ENCODE measurements at regions not wholly inside any gene's neighbourhood (a gene's known extent, or its start where the extent isn't known, plus 50 kb on each side); places are given as distances from the start of the nearest gene placed in this dataset.

- no peaks in the 10 kb centered on the region for H3K27me3 Mint-ChIP-seq (ENCODE audit: unreplicated experiment)
- no peak for TF ChIP-seq CTCF (IDR thresholded peaks at IDR 0.05; ENCODE audit: unreplicated experiment)
- no TSS peak for BruUV-seq (replicated peaks)
- intact Hi-C loops (cut with micrococcal nuclease; ENCODE audit: unreplicated experiment): no loop called here
- H3K9me3 Mint-ChIP-seq (ENCODE audit: low read depth, unreplicated experiment): no peaks in the 10 kb centered on the region
- no peaks in the 10 kb centered on the region for H3K36me3 Mint-ChIP-seq (ENCODE audit: insufficient read depth, unreplicated experiment)
- no peaks in the 10 kb centered on the region for H3K4me1 Mint-ChIP-seq (ENCODE audit: low read depth, unreplicated experiment)
- no peak for DNase-seq
- no peak overlapping the region for H3K27ac Mint-ChIP-seq (ENCODE audit: unreplicated experiment)
- CTCF ChIA-PET: no interaction called here
- no peak overlapping the region for H3K4me3 Mint-ChIP-seq (ENCODE audit: low read depth, unreplicated experiment)
Measured at GRCh38 chr7:110065121-110065520, 1025.8 kb upstream of the LRRN3 start.

- Mint-ChIP-seq H3K9me3 (ENCODE audit: low read depth, unreplicated experiment) (no peaks in the 10 kb centered on the region), H3K27me3 (ENCODE audit: unreplicated experiment) (no peaks in the 10 kb centered on the region), H3K4me3 (ENCODE audit: low read depth, unreplicated experiment) (no peak overlapping the region), H3K27ac (ENCODE audit: unreplicated experiment) (no peak overlapping the region), H3K36me3 (ENCODE audit: insufficient read depth, unreplicated experiment) (no peaks in the 10 kb centered on the region), H3K4me1 (ENCODE audit: low read depth, unreplicated experiment) (no peaks in the 10 kb centered on the region)
- CTCF ChIA-PET: no interaction called here
- TF ChIP-seq CTCF (IDR thresholded peaks at IDR 0.05; ENCODE audit: unreplicated experiment): no peak
- intact Hi-C loops (cut with micrococcal nuclease; ENCODE audit: unreplicated experiment): no loop called here
- BruUV-seq (replicated peaks): no TSS peak
- DNase-seq: no peak
Measured at GRCh38 chr7:110066843-110067242, 1024.1 kb upstream of the LRRN3 start.

GRCh38 chr7:110071192-110071591, 1019.7 kb upstream of the LRRN3 start:
- DNase-seq: no peak
- H3K36me3 Mint-ChIP-seq (ENCODE audit: insufficient read depth, unreplicated experiment): no peaks in the 10 kb centered on the region
- H3K4me3 Mint-ChIP-seq (ENCODE audit: low read depth, unreplicated experiment): no peak overlapping the region
- CTCF ChIA-PET: no interaction called here
- H3K4me1 Mint-ChIP-seq (ENCODE audit: low read depth, unreplicated experiment): no peaks in the 10 kb centered on the region
- no peaks in the 10 kb centered on the region for H3K9me3 Mint-ChIP-seq (ENCODE audit: low read depth, unreplicated experiment)
- intact Hi-C loops (cut with micrococcal nuclease; ENCODE audit: unreplicated experiment): no loop called here
- H3K27me3 Mint-ChIP-seq (ENCODE audit: unreplicated experiment): no peaks in the 10 kb centered on the region
- BruUV-seq (replicated peaks): no TSS peak
- TF ChIP-seq CTCF (IDR thresholded peaks at IDR 0.05; ENCODE audit: unreplicated experiment): no peak
- H3K27ac Mint-ChIP-seq (ENCODE audit: unreplicated experiment): no peak overlapping the region

- DNase-seq: no peak
- CTCF ChIA-PET: no interaction called here
- H3K27ac Mint-ChIP-seq (ENCODE audit: unreplicated experiment): no peak overlapping the region
- intact Hi-C loops (cut with micrococcal nuclease; ENCODE audit: unreplicated experiment): no loop called here
- no TSS peak for BruUV-seq (replicated peaks)
- H3K27me3 Mint-ChIP-seq (ENCODE audit: unreplicated experiment): no peaks in the 10 kb centered on the region
- H3K4me1 Mint-ChIP-seq (ENCODE audit: low read depth, unreplicated experiment): no peaks in the 10 kb centered on the region
- no peak for TF ChIP-seq CTCF (IDR thresholded peaks at IDR 0.05; ENCODE audit: unreplicated experiment)
- no peaks in the 10 kb centered on the region for H3K36me3 Mint-ChIP-seq (ENCODE audit: insufficient read depth, unreplicated experiment)
- H3K4me3 Mint-ChIP-seq (ENCODE audit: low read depth, unreplicated experiment): no peak overlapping the region
- H3K9me3 Mint-ChIP-seq (ENCODE audit: low read depth, unreplicated experiment): no peaks in the 10 kb centered on the region
Measured at GRCh38 chr7:110075450-110075849, 1015.5 kb upstream of the LRRN3 start.

- no peak for TF ChIP-seq CTCF (IDR thresholded peaks at IDR 0.05; ENCODE audit: unreplicated experiment)
- H3K4me3 Mint-ChIP-seq (ENCODE audit: low read depth, unreplicated experiment): no peak overlapping the region
- H3K27ac Mint-ChIP-seq (ENCODE audit: unreplicated experiment): no peak overlapping the region
- H3K36me3 Mint-ChIP-seq (ENCODE audit: insufficient read depth, unreplicated experiment): no peaks in the 10 kb centered on the region
- BruUV-seq (replicated peaks): no TSS peak
- intact Hi-C loops (cut with micrococcal nuclease; ENCODE audit: unreplicated experiment): no loop called here
- H3K9me3 Mint-ChIP-seq (ENCODE audit: low read depth, unreplicated experiment): no peaks in the 10 kb centered on the region
- H3K27me3 Mint-ChIP-seq (ENCODE audit: unreplicated experiment): no peaks in the 10 kb centered on the region
- CTCF ChIA-PET: no interaction called here
- DNase-seq: no peak
- no peaks in the 10 kb centered on the region for H3K4me1 Mint-ChIP-seq (ENCODE audit: low read depth, unreplicated experiment)
Measured at GRCh38 chr7:110076194-110076593, 1014.7 kb upstream of the LRRN3 start.
